ENCODE measurements at regions not wholly inside any gene's neighbourhood (a gene's known extent, or its start where the extent isn't known, plus 50 kb on each side); places are given as distances from the start of the nearest gene placed in this dataset.
A peak's percentile ranks its signal among the peaks of the same experiment; 100 is the strongest.

DNA sequence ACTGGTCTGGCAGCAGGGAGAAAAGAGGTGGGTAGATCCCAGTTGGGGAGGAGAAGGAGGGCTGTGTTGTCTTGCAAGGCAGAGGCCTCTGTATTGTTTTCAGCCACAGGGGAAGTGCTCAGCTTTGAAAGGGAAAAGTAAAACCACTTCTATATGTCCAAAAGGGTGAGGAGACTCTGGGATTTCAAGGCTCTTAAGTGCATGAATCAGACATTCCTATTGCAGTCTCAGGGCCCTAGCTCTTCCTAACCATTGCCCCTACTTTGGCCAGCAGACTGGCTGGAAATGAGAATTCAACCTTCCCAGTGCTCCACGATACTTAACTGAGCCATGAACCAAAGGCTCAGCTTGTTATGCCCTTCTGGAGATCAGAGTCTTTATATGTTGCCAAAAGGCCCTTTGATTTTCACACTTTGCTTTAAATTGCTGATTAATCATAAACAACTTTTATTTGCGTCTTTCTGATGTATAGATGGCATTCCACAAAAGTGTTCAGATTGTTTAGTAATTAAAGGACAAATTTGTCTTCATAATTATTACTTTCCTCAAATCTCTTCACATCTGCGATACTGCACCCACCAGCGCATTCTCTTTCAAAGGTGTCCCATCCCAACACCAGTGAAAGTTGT lies 313.8 kb upstream of the MMADHC start:
- H3K4me3 ChIP-seq (ENCODE audit: low read length) = no peak overlapping the region
- no peak overlapping the region for H3K9ac ChIP-seq (ENCODE audit: low read length)
- no peak overlapping the region for H3K27ac ChIP-seq (ENCODE audit: low read length)
- no peaks in the 10 kb centered on the region for H3K9me3 ChIP-seq (ENCODE audit: insufficient read depth, low read length)
- no peaks in the 10 kb centered on the region for H3K36me3 ChIP-seq (replicated peaks; ENCODE audit: low read depth, low read length)
- no peaks in the 10 kb centered on the region for H3K4me1 ChIP-seq (ENCODE audit: low read length)
- no peaks in the 10 kb centered on the region for H3K27me3 ChIP-seq (ENCODE audit: low read depth, low read length)
- no peaks in the 10 kb centered on the region for H3K79me2 ChIP-seq (ENCODE audit: low read length)
- TF ChIP-seq, protein P1, sequence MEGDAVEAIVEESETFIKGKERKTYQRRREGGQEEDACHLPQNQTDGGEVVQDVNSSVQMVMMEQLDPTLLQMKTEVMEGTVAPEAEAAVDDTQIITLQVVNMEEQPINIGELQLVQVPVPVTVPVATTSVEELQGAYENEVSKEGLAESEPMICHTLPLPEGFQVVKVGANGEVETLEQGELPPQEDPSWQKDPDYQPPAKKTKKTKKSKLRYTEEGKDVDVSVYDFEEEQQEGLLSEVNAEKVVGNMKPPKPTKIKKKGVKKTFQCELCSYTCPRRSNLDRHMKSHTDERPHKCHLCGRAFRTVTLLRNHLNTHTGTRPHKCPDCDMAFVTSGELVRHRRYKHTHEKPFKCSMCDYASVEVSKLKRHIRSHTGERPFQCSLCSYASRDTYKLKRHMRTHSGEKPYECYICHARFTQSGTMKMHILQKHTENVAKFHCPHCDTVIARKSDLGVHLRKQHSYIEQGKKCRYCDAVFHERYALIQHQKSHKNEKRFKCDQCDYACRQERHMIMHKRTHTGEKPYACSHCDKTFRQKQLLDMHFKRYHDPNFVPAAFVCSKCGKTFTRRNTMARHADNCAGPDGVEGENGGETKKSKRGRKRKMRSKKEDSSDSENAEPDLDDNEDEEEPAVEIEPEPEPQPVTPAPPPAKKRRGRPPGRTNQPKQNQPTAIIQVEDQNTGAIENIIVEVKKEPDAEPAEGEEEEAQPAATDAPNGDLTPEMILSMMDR (IDR thresholded peaks at IDR 0.05; ENCODE audit: low read depth, low read length) = no peak
- TF ChIP-seq EZH2phosphoT487 (IDR thresholded peaks at IDR 0.05; ENCODE audit: low read depth) = no peak
- no peak overlapping the region for H3K4me2 ChIP-seq (ENCODE audit: low read length)
- no peaks in the 10 kb centered on the region for H4K20me1 ChIP-seq (ENCODE audit: insufficient read depth, low read length)
- no peak overlapping the region for H2AFZ ChIP-seq (ENCODE audit: low read depth, low read length)

GRCh38 chr2:149899390-149899789 lies 311.8 kb upstream of the MMADHC start:
- Histone ChIP-seq H3K27ac (ENCODE audit: low read length) (no peak overlapping the region), H3K9ac (ENCODE audit: low read length) (no peak overlapping the region), H3K27me3 (ENCODE audit: low read depth, low read length) (no peaks in the 10 kb centered on the region), H3K9me3 (ENCODE audit: insufficient read depth, low read length) (no peaks in the 10 kb centered on the region), H3K4me2 (ENCODE audit: low read length) (no peak overlapping the region), H3K36me3 (replicated peaks; ENCODE audit: low read depth, low read length) (no peaks in the 10 kb centered on the region), H3K4me3 (ENCODE audit: low read length) (no peak overlapping the region), H3K79me2 (ENCODE audit: low read length) (no peaks in the 10 kb centered on the region), H2AFZ (ENCODE audit: low read depth, low read length) (no peak overlapping the region), H4K20me1 (ENCODE audit: insufficient read depth, low read length) (no peaks in the 10 kb centered on the region), H3K4me1 (ENCODE audit: low read length) (peaks cover 7% of the 10 kb centered on the region)
- TF ChIP-seq, protein P1 (IDR thresholded peaks at IDR 0.05; ENCODE audit: low read depth, low read length) = no peak
- TF ChIP-seq EZH2phosphoT487 (IDR thresholded peaks at IDR 0.05; ENCODE audit: low read depth) = no peak

GRCh38 chr2:149894760-149895159 lies 307.2 kb upstream of the MMADHC start:
- TF ChIP-seq, protein P1 (IDR thresholded peaks at IDR 0.05; ENCODE audit: low read depth, low read length) = no peak
- TF ChIP-seq EZH2phosphoT487 (IDR thresholded peaks at IDR 0.05; ENCODE audit: low read depth) = no peak
- no peaks in the 10 kb centered on the region for H3K79me2 ChIP-seq (ENCODE audit: low read length)
- H4K20me1 ChIP-seq (ENCODE audit: insufficient read depth, low read length) = no peaks in the 10 kb centered on the region
- no peaks in the 10 kb centered on the region for H3K27me3 ChIP-seq (ENCODE audit: low read depth, low read length)
- H3K36me3 ChIP-seq (replicated peaks; ENCODE audit: low read depth, low read length) = no peaks in the 10 kb centered on the region
- no peak overlapping the region for H3K4me3 ChIP-seq (ENCODE audit: low read length)
- peaks cover 12% of the 10 kb centered on the region for H3K4me1 ChIP-seq (ENCODE audit: low read length)
- H3K9me3 ChIP-seq (ENCODE audit: insufficient read depth, low read length) = no peaks in the 10 kb centered on the region
- no peak overlapping the region for H3K27ac ChIP-seq (ENCODE audit: low read length)
- no peak overlapping the region for H3K9ac ChIP-seq (ENCODE audit: low read length)
- H2AFZ ChIP-seq (ENCODE audit: low read depth, low read length) = no peak overlapping the region
- peak overlapping the region; percentile 23 for H3K4me2 ChIP-seq (ENCODE audit: low read length)

DNA sequence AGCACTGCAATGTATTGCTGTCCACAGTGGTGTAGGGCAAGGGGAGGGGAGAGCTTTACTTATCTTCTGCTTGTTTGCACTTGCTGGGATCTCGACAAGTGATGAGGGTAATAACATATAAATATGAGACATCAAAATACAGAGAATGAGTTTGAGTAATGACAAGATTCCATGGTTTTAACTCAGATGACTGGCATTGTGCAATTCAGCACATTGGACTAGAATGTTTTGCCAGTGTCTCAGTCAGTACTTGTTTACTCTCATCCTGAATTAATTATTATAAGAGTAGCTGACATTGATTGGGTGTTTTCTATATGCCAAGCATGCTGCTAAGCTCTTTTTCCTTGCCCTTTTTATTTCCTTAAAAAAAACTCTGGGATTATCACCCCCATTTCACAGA lies 306.7 kb upstream of the MMADHC start:
- Histone ChIP-seq H3K27me3 (ENCODE audit: low read depth, low read length) (no peaks in the 10 kb centered on the region), H3K27ac (ENCODE audit: low read length) (no peak overlapping the region), H3K9me3 (ENCODE audit: insufficient read depth, low read length) (no peaks in the 10 kb centered on the region), H3K4me2 (ENCODE audit: low read length) (peak overlapping the region; percentile 23), H3K4me1 (ENCODE audit: low read length) (peaks cover 12% of the 10 kb centered on the region), H3K9ac (ENCODE audit: low read length) (no peak overlapping the region), H2AFZ (ENCODE audit: low read depth, low read length) (no peak overlapping the region), H3K79me2 (ENCODE audit: low read length) (no peaks in the 10 kb centered on the region), H3K36me3 (replicated peaks; ENCODE audit: low read depth, low read length) (no peaks in the 10 kb centered on the region), H4K20me1 (ENCODE audit: insufficient read depth, low read length) (no peaks in the 10 kb centered on the region), H3K4me3 (ENCODE audit: low read length) (no peak overlapping the region)
- TF ChIP-seq EZH2phosphoT487 (IDR thresholded peaks at IDR 0.05; ENCODE audit: low read depth) = no peak
- TF ChIP-seq, protein P1 (IDR thresholded peaks at IDR 0.05; ENCODE audit: low read depth, low read length) = no peak
